WTC11 (cell line): ENCODE measurements at regions not wholly inside any gene's neighbourhood (a gene's known extent, or its start where the extent isn't known, plus 50 kb on each side); places are given as distances from the start of the nearest gene placed in this dataset.

ENCODE experiments used
- CTCF ChIP-seq: fragments of 200-600 bp; IDR thresholded peaks from 2 replicates; pipeline ENCODE4 v1.8.0; 2022; ENCODE audit warnings: antibody characterized with exemption
- FOXK1 ChIP-seq: sonication (generic); formaldehyde crosslinking; IDR thresholded peaks from 2 replicates; pipeline ENCODE4 v1.8.0; 2022; ENCODE audit warnings: mild to moderate bottlenecking, moderate library complexity, missing genetic modification reagents
- TEAD4 ChIP-seq: sonication (generic); formaldehyde crosslinking; IDR thresholded peaks from 2 replicates; pipeline ENCODE4 v1.8.0; 2022; ENCODE audit warnings: mild to moderate bottlenecking, missing genetic modification reagents

GRCh38 chr2:237182422-237183123 is 96.9 kb downstream of the COPS8 start:
- no peak for TF ChIP-seq CTCF
- TF ChIP-seq TEAD4 (CRISPR knock-in tag), result no peak
- TF ChIP-seq FOXK1 (CRISPR knock-in tag), result no peak
